ENCODE measurements at regions not wholly inside any gene's neighbourhood (a gene's known extent, or its start where the extent isn't known, plus 50 kb on each side); places are given as distances from the start of the nearest gene placed in this dataset.

GRCh38 chr1:10857687-10858086 is 61.2 kb upstream of the CASZ1 start:
- TF ChIP-seq CTCF (IDR thresholded peaks at IDR 0.05; ENCODE audit: borderline replicate concordance, extremely low read depth, insufficient read depth), result no peak
- no peaks in the 10 kb centered on the region for H3K4me1 ChIP-seq (ENCODE audit: control insufficient read depth in 2 of 3, insufficient read depth in 2 of 3, low read depth in 1 of 3, low read length in 3 of 3)
- H3K27me3 ChIP-seq (ENCODE audit: control insufficient read depth, insufficient read depth, low read length), result no peaks in the 10 kb centered on the region
- H3K4me3 ChIP-seq (ENCODE audit: low read length in 3 of 3), result no peak overlapping the region
- no peaks in the 10 kb centered on the region for H3K9me3 ChIP-seq (ENCODE audit: control insufficient read depth in 2 of 3, insufficient read depth in 1 of 3, low read length in 3 of 3)
- H3K36me3 ChIP-seq (ENCODE audit: control insufficient read depth in 2 of 3, insufficient read depth in 3 of 3, low read length in 3 of 3), result no peaks in the 10 kb centered on the region
- H3K27ac ChIP-seq (ENCODE audit: low read depth in 2 of 2, low read length in 2 of 2), result no peak overlapping the region
- intact Hi-C loops (cut with DNase I), result no loop called here
- H3K9ac ChIP-seq (ENCODE audit: low read length in 3 of 3), result no peak overlapping the region
- FAIRE-seq (no peak), DNase-seq (no peak)

- no peaks in the 10 kb centered on the region for H3K4me1 ChIP-seq (ENCODE audit: control insufficient read depth in 2 of 3, insufficient read depth in 2 of 3, low read depth in 1 of 3, low read length in 3 of 3)
- no peak for TF ChIP-seq CTCF (IDR thresholded peaks at IDR 0.05; ENCODE audit: borderline replicate concordance, extremely low read depth, insufficient read depth)
- no peak overlapping the region for H3K27ac ChIP-seq (ENCODE audit: low read depth in 2 of 2, low read length in 2 of 2)
- peaks cover 3% of the 10 kb centered on the region for H3K27me3 ChIP-seq (ENCODE audit: control insufficient read depth, insufficient read depth, low read length)
- H3K4me3 ChIP-seq (ENCODE audit: low read length in 3 of 3), result no peak overlapping the region
- no peaks in the 10 kb centered on the region for H3K36me3 ChIP-seq (ENCODE audit: control insufficient read depth in 2 of 3, insufficient read depth in 3 of 3, low read length in 3 of 3)
- FAIRE-seq (no peak), DNase-seq (no peak)
- intact Hi-C loops (cut with DNase I), result loop anchor here (10.0 kb wide), 1 partner anchor 345 kb away; no protein-coding TSS in a partner anchor
- no peaks in the 10 kb centered on the region for H3K9me3 ChIP-seq (ENCODE audit: control insufficient read depth in 2 of 3, insufficient read depth in 1 of 3, low read length in 3 of 3)
- H3K9ac ChIP-seq (ENCODE audit: low read length in 3 of 3), result no peak overlapping the region
Measured at GRCh38 chr1:10860218-10860617, 63.8 kb upstream of the CASZ1 start.

GRCh38 chr1:10860682-10861081 is 64.2 kb upstream of the CASZ1 start:
- FAIRE-seq, result no peak
- no peak for DNase-seq
- Histone ChIP-seq H3K9ac (ENCODE audit: low read length in 3 of 3) (no peak overlapping the region), H3K27me3 (ENCODE audit: control insufficient read depth, insufficient read depth, low read length) (peaks cover 3% of the 10 kb centered on the region), H3K36me3 (ENCODE audit: control insufficient read depth in 2 of 3, insufficient read depth in 3 of 3, low read length in 3 of 3) (no peaks in the 10 kb centered on the region), H3K4me3 (ENCODE audit: low read length in 3 of 3) (no peak overlapping the region), H3K27ac (ENCODE audit: low read depth in 2 of 2, low read length in 2 of 2) (no peak overlapping the region), H3K9me3 (ENCODE audit: control insufficient read depth in 2 of 3, insufficient read depth in 1 of 3, low read length in 3 of 3) (no peaks in the 10 kb centered on the region), H3K4me1 (ENCODE audit: control insufficient read depth in 2 of 3, insufficient read depth in 2 of 3, low read depth in 1 of 3, low read length in 3 of 3) (no peaks in the 10 kb centered on the region)
- intact Hi-C loops (cut with DNase I), result loop anchor here (10.0 kb wide), 1 partner anchor 346 kb away; no protein-coding TSS in a partner anchor
- no peak for TF ChIP-seq CTCF (IDR thresholded peaks at IDR 0.05; ENCODE audit: borderline replicate concordance, extremely low read depth, insufficient read depth)

- Histone ChIP-seq H3K9me3 (ENCODE audit: control insufficient read depth in 2 of 3, insufficient read depth in 1 of 3, low read length in 3 of 3) (no peaks in the 10 kb centered on the region), H3K27ac (ENCODE audit: low read depth in 2 of 2, low read length in 2 of 2) (no peak overlapping the region), H3K4me1 (ENCODE audit: control insufficient read depth in 2 of 3, insufficient read depth in 2 of 3, low read depth in 1 of 3, low read length in 3 of 3) (no peaks in the 10 kb centered on the region), H3K4me3 (ENCODE audit: low read length in 3 of 3) (no peak overlapping the region), H3K9ac (ENCODE audit: low read length in 3 of 3) (no peak overlapping the region), H3K27me3 (ENCODE audit: control insufficient read depth, insufficient read depth, low read length) (peaks cover 3% of the 10 kb centered on the region), H3K36me3 (ENCODE audit: control insufficient read depth in 2 of 3, insufficient read depth in 3 of 3, low read length in 3 of 3) (no peaks in the 10 kb centered on the region)
- DNase-seq (no peak), FAIRE-seq (no peak)
- intact Hi-C loops (cut with DNase I), result loop anchor here (10.0 kb wide), 1 partner anchor 347 kb away; no protein-coding TSS in a partner anchor
- TF ChIP-seq CTCF (IDR thresholded peaks at IDR 0.05; ENCODE audit: borderline replicate concordance, extremely low read depth, insufficient read depth), result no peak
Measured at GRCh38 chr1:10861822-10862221, 65.4 kb upstream of the CASZ1 start.
